ENCODE measurements at regions not wholly inside any gene's neighbourhood (a gene's known extent, or its start where the extent isn't known, plus 50 kb on each side); places are given as distances from the start of the nearest gene placed in this dataset.
"Not testable (repeated sequence)": the region's sequence is repeated elsewhere in the genome, so short reads cannot be mapped to it uniquely, and the experiment has no call there.

GRCh38 chr20:16801919-16802651 lies 53.9 kb downstream of the OTOR start:
- peak; percentile 68 to 74 for DNase-seq

GRCh38 chr20:16802652-16802935 lies 54.4 kb downstream of the OTOR start:
- DNase-seq, result no peak

GRCh38 chr20:16803965-16804792 lies 56.0 kb downstream of the OTOR start:
- DNase-seq, result peak; percentile 57 to 63

- no peak for DNase-seq
Measured at GRCh38 chr20:16804793-16805187, 56.6 kb downstream of the OTOR start.

GRCh38 chr20:16806061-16806460 lies 57.9 kb downstream of the OTOR start:
- DNase-seq, result no peak

- DNase-seq, result no peak
Measured at GRCh38 chr20:16806886-16807285, 58.7 kb downstream of the OTOR start.

- DNase-seq, result no peak
Measured at GRCh38 chr20:16808796-16809195, 60.6 kb downstream of the OTOR start.

- no peak for DNase-seq
Measured at GRCh38 chr20:16810216-16810615, 62.1 kb downstream of the OTOR start.

GRCh38 chr20:16816192-16816591 lies 68.0 kb downstream of the OTOR start:
- no peak for DNase-seq

- no peak for DNase-seq
Measured at GRCh38 chr20:16819483-16819882, 71.3 kb downstream of the OTOR start.

GRCh38 chr20:16821211-16822089 lies 73.3 kb downstream of the OTOR start:
- DNase-seq, result peak; percentile 7 to 21

GRCh38 chr20:16824664-16825063 lies 76.5 kb downstream of the OTOR start:
- DNase-seq, result no peak

- no peak for DNase-seq
Measured at GRCh38 chr20:16828666-16829305, 80.6 kb downstream of the OTOR start.

- not testable (repeated sequence) for DNase-seq
Measured at GRCh38 chr20:16835690-16836089, 87.5 kb downstream of the OTOR start.

GRCh38 chr20:16842486-16843120 lies 94.4 kb downstream of the OTOR start:
- no peak for DNase-seq

- no peak for DNase-seq
Measured at GRCh38 chr20:16844406-16844805, 96.2 kb downstream of the OTOR start.

GRCh38 chr20:16846006-16846405 lies 97.8 kb downstream of the OTOR start:
- no peak for DNase-seq

- DNase-seq, result no peak
Measured at GRCh38 chr20:16848061-16848460, 99.9 kb downstream of the OTOR start.

- no peak for DNase-seq
Measured at GRCh38 chr20:16848526-16848925, 100.4 kb downstream of the OTOR start.

- DNase-seq, result no peak
Measured at GRCh38 chr20:16860914-16861313, 112.8 kb downstream of the OTOR start.

GRCh38 chr20:16861708-16862107 lies 113.5 kb downstream of the OTOR start:
- DNase-seq, result no peak

- DNase-seq, result no peak
Measured at GRCh38 chr20:16863303-16863702, 115.1 kb downstream of the OTOR start.
